ENCODE measurements at regions not wholly inside any gene's neighbourhood (a gene's known extent, or its start where the extent isn't known, plus 50 kb on each side); places are given as distances from the start of the nearest gene placed in this dataset.

GRCh38 chr6:166747644-166748595 lies 120.9 kb upstream of the RPS6KA2 start:
- no peak for DNase-seq

GRCh38 chr6:166745801-166746668 lies 119.0 kb upstream of the RPS6KA2 start:
- DNase-seq = no peak

- no peak for DNase-seq
These were observed 117.4 kb upstream of the RPS6KA2 start for GRCh38 chr6:166744223-166745134.

- no peak for DNase-seq
These were observed 116.6 kb upstream of the RPS6KA2 start for GRCh38 chr6:166743406-166744222.

- DNase-seq = no peak
These were observed 115.9 kb upstream of the RPS6KA2 start for GRCh38 chr6:166742981-166743380.

- no peak for DNase-seq
These were observed 112.9 kb upstream of the RPS6KA2 start for GRCh38 chr6:166739976-166740318.

- DNase-seq = no peak
These were observed 112.3 kb upstream of the RPS6KA2 start for GRCh38 chr6:166739117-166739975.

GRCh38 chr6:166738386-166739116 lies 111.5 kb upstream of the RPS6KA2 start:
- no peak for DNase-seq

GRCh38 chr6:166737261-166737660 lies 110.2 kb upstream of the RPS6KA2 start:
- DNase-seq = no peak

GRCh38 chr6:166736634-166737033 lies 109.6 kb upstream of the RPS6KA2 start:
- DNase-seq = no peak

- no peak for DNase-seq
These were observed 106.8 kb upstream of the RPS6KA2 start for GRCh38 chr6:166733900-166734299.

- DNase-seq = no peak
These were observed 102.6 kb upstream of the RPS6KA2 start for GRCh38 chr6:166729658-166730057.

GRCh38 chr6:166728884-166729530 lies 102.0 kb upstream of the RPS6KA2 start:
- no peak for DNase-seq

GRCh38 chr6:166726201-166726600 lies 99.2 kb upstream of the RPS6KA2 start:
- no peak for DNase-seq

GRCh38 chr6:166725571-166725970 lies 98.5 kb upstream of the RPS6KA2 start:
- DNase-seq = no peak

- no peak for DNase-seq
These were observed 97.5 kb upstream of the RPS6KA2 start for GRCh38 chr6:166724576-166724975.

GRCh38 chr6:166722785-166723184 lies 95.7 kb upstream of the RPS6KA2 start:
- DNase-seq = no peak

- no peak for DNase-seq
These were observed 94.5 kb upstream of the RPS6KA2 start for GRCh38 chr6:166721576-166721975.

- DNase-seq = no peak
These were observed 93.8 kb upstream of the RPS6KA2 start for GRCh38 chr6:166720856-166721255.

- no peak for DNase-seq
These were observed 92.0 kb upstream of the RPS6KA2 start for GRCh38 chr6:166719019-166719418.

Data from right hindlimb (tissue), 1 donor.